Hepatocyte (in vitro differentiated cells): ENCODE measurements at regions not wholly inside any gene's neighbourhood (a gene's known extent, or its start where the extent isn't known, plus 50 kb on each side); places are given as distances from the start of the nearest gene placed in this dataset.

Source experiments
- DNase-seq: peaks from one replicate; pipeline ENCODE4 v3.0.0-alpha.2; 2016; ENCODE audit warnings: low spot score
- H2AFZ ChIP-seq: fragments of 200-600 bp; sonication (generic); 2 replicates; pipeline ENCODE4 v1.6.0; 2016; ENCODE audit warnings: antibody characterized with exemption, mild to moderate bottlenecking
- H3K27ac ChIP-seq: fragments of 200-600 bp; sonication (generic); 2 replicates; pipeline ENCODE4 v1.5.1; 2016; ENCODE audit warnings: mild to moderate bottlenecking
- H3K27me3 ChIP-seq: fragments of 200-600 bp; sonication (generic); 2 replicates; pipeline ENCODE4 v1.6.1; 2016
- H3K36me3 ChIP-seq: fragments of 200-600 bp; sonication (generic); replicated peaks from 2 replicates; pipeline ENCODE4 v1.5.1; 2016; ENCODE audit warnings: low read depth; ENCODE audit not compliant: insufficient read depth
- H3K4me1 ChIP-seq: fragments of 200-600 bp; sonication (generic); 2 replicates; pipeline ENCODE4 v1.5.1; 2016; ENCODE audit warnings: mild to moderate bottlenecking, moderate library complexity; ENCODE audit not compliant: insufficient read depth
- H3K4me2 ChIP-seq: fragments of 200-600 bp; sonication (generic); 2 replicates; pipeline ENCODE4 v1.6.0; 2016
- H3K4me3 ChIP-seq: fragments of 200-600 bp; sonication (generic); 2 replicates; pipeline ENCODE4 v1.5.1; 2016; ENCODE audit warnings: mild to moderate bottlenecking
- H3K79me2 ChIP-seq: fragments of 200-600 bp; sonication (generic); 2 replicates; pipeline ENCODE4 v1.6.0; 2017; ENCODE audit warnings: mild to moderate bottlenecking
- H3K9me2 ChIP-seq: fragments of 200-600 bp; sonication (generic); replicated peaks from 2 replicates; pipeline ENCODE4 v1.6.0; 2017; ENCODE audit warnings: mild to moderate bottlenecking; ENCODE audit not compliant: insufficient read depth
- H3K9me3 ChIP-seq: fragments of 200-600 bp; sonication (generic); 2 replicates; pipeline ENCODE4 v1.5.1; 2016; ENCODE audit warnings: low read depth, mild to moderate bottlenecking
- H4K20me1 ChIP-seq: fragments of 200-600 bp; sonication (generic); 2 replicates; pipeline ENCODE4 v1.6.0; 2016; ENCODE audit warnings: mild to moderate bottlenecking; ENCODE audit not compliant: insufficient read depth, poor library complexity, severe bottlenecking
- EZH2 ChIP-seq: fragments of 200-600 bp; sonication (generic); IDR thresholded peaks from 2 replicates; pipeline ENCODE4 v1.6.1; 2016; ENCODE audit warnings: antibody characterized with exemption, mild to moderate bottlenecking, borderline replicate concordance
- EZH2phosphoT487 ChIP-seq: fragments of 200-600 bp; sonication (generic); IDR thresholded peaks from one replicate; pipeline ENCODE4 v1.6.1; 2018; ENCODE audit warnings: antibody characterized with exemption, mild to moderate bottlenecking, low read depth, moderate library complexity; ENCODE audit not compliant: unreplicated experiment, severe bottlenecking
- WGBS: methylation state at CpG from one replicate; pipeline ENCODE4 v1.1.6; 2016; ENCODE audit warnings: low lambda C conversion rate; ENCODE audit errors: missing lambda C conversion rate; 5-methylcytosine and 5-hydroxymethylcytosine counted together
- TF ChIP-seq, protein P1 (sequence below): fragments of 200-600 bp; sonication (generic); IDR thresholded peaks from 2 replicates; pipeline ENCODE4 v1.5.1; 2016; ENCODE audit warnings: antibody characterized with exemption, mild to moderate bottlenecking; ENCODE audit not compliant: poor library complexity

DNA sequence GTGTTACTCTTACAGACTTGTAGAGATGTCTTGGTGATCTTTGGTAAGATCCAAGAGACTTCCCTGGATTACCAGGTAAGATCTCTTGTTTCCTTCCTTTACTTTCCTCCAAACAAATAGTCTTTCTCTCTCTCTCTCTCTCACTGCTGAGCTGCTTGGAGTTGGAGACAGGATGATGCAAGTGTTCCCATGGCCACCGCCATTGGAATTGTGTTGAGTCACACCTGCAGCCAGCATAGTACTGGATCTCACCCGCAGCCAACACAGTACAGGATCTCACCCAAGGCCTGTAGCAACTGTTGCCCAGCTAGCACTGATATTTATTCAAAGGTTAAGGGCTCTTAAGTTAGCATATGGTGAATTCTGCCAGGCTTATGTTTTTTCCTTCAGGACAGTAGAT is 1080.9 kb downstream of the FAT4 start:
- 97% methylated on average over 2 of the region's 2 CpGs for WGBS
- H3K27ac ChIP-seq, result no peak overlapping the region
- H3K79me2 ChIP-seq, result no peaks in the 10 kb centered on the region

DNA sequence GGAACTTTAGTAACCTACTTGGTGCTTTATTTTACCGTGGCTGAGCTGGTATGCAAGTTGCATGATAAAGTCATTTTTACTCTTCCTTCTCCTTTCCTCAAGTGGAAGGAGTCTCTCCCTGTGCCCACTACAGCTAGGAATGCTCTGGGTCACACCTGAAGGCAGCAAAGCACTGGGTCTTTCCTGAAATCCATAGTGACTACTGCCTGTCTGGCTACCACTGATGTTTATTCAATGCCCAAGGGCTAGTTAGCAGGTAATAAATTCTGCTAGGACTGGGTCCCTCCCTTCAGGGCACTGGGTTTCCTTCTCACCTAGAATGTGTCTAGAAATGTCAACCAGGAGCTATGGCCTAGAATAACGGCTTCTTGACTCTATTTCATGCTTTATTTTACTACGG is 1081.4 kb downstream of the FAT4 start:
- Histone ChIP-seq H2AFZ (no peak overlapping the region), H3K9me2 (no peaks in the 10 kb centered on the region), H3K79me2 (no peaks in the 10 kb centered on the region), H3K27me3 (no peaks in the 10 kb centered on the region), H4K20me1 (no peaks in the 10 kb centered on the region), H3K4me1 (no peaks in the 10 kb centered on the region), H3K36me3 (no peaks in the 10 kb centered on the region), H3K9me3 (no peaks in the 10 kb centered on the region), H3K4me3 (no peak overlapping the region), H3K27ac (no peak overlapping the region), H3K4me2 (no peak overlapping the region)
- WGBS, result 86% methylated on average over 3 of the region's 3 CpGs
- TF ChIP-seq EZH2, result no peak
- TF ChIP-seq, protein P1, sequence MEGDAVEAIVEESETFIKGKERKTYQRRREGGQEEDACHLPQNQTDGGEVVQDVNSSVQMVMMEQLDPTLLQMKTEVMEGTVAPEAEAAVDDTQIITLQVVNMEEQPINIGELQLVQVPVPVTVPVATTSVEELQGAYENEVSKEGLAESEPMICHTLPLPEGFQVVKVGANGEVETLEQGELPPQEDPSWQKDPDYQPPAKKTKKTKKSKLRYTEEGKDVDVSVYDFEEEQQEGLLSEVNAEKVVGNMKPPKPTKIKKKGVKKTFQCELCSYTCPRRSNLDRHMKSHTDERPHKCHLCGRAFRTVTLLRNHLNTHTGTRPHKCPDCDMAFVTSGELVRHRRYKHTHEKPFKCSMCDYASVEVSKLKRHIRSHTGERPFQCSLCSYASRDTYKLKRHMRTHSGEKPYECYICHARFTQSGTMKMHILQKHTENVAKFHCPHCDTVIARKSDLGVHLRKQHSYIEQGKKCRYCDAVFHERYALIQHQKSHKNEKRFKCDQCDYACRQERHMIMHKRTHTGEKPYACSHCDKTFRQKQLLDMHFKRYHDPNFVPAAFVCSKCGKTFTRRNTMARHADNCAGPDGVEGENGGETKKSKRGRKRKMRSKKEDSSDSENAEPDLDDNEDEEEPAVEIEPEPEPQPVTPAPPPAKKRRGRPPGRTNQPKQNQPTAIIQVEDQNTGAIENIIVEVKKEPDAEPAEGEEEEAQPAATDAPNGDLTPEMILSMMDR, result no peak
- TF ChIP-seq EZH2phosphoT487, result no peak
- no peak for DNase-seq

More for the DNA sequence above, 1080.9 kb downstream of the FAT4 start:
- Histone ChIP-seq H3K9me2 (no peaks in the 10 kb centered on the region), H3K36me3 (no peaks in the 10 kb centered on the region), H3K27me3 (no peaks in the 10 kb centered on the region), H3K4me3 (no peak overlapping the region), H4K20me1 (no peaks in the 10 kb centered on the region), H3K4me1 (no peaks in the 10 kb centered on the region), H3K9me3 (no peaks in the 10 kb centered on the region), H3K4me2 (no peak overlapping the region), H2AFZ (no peak overlapping the region)
- no peak for TF ChIP-seq EZH2phosphoT487
- TF ChIP-seq, protein P1, result no peak
- TF ChIP-seq EZH2, result no peak
- no peak for DNase-seq

DNA sequence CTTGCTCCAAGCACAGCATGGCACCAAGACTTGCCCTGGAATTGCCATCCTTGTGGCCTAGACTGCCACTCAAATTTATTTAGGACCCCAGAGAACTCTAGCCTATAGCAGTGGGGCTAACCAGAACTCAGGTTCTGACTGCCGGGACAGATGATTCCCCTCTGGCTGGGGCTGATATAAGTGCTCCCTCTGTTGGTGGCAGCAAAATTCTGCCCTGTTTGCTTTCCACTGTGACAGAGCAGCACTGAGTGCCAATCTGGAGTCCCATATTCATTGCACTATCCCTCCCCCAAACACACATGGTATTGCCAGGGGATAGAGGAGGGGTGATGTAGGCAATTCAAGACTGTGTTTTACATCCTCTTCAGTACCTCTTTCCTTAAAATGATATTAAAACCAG is 1081.9 kb downstream of the FAT4 start:
- no peak overlapping the region for H3K4me2 ChIP-seq
- H3K36me3 ChIP-seq, result no peaks in the 10 kb centered on the region
- WGBS, result 95% methylated on average over 1 of the region's 1 CpG
- no peak for DNase-seq
- H3K9me3 ChIP-seq, result no peaks in the 10 kb centered on the region
- no peaks in the 10 kb centered on the region for H3K9me2 ChIP-seq
- H3K4me3 ChIP-seq, result no peak overlapping the region
- H3K27ac ChIP-seq, result no peak overlapping the region
- no peak overlapping the region for H2AFZ ChIP-seq
- H3K79me2 ChIP-seq, result no peaks in the 10 kb centered on the region
- no peaks in the 10 kb centered on the region for H3K27me3 ChIP-seq
- H3K4me1 ChIP-seq, result no peaks in the 10 kb centered on the region
- H4K20me1 ChIP-seq, result no peaks in the 10 kb centered on the region
- TF ChIP-seq EZH2 (no peak), EZH2phosphoT487 (no peak)
- TF ChIP-seq, protein P1, result no peak

DNA sequence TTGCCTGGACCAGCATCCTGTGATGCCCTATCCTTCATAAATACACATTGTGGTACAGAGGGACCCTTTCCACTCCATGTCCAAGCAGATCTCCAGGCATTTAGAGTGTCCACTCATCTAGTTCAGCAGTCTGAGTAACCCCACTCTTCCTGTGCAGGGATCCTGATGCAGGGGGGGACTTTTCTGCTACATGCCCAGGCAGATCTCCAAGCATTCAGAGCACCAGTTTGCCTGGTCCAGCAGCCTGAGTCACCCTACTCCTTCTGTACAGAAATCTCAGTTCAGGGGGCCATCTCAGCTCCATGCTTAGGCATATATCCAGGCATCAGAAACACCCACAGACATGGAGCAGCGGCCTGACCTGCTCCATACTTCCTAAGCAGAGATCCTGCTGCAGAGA is 1089.8 kb downstream of the FAT4 start:
- H3K9me3 ChIP-seq, result no peaks in the 10 kb centered on the region
- whole genome bisulfite sequencing, result 86% methylated on average over 1 of the region's 1 CpG
- no peak overlapping the region for H3K27ac ChIP-seq
- no peak overlapping the region for H3K4me2 ChIP-seq
- no peaks in the 10 kb centered on the region for H3K9me2 ChIP-seq
- no peak overlapping the region for H2AFZ ChIP-seq
- no peaks in the 10 kb centered on the region for H3K36me3 ChIP-seq
- H3K4me1 ChIP-seq, result no peaks in the 10 kb centered on the region
- no peak for DNase-seq
- H4K20me1 ChIP-seq, result no peaks in the 10 kb centered on the region
- no peaks in the 10 kb centered on the region for H3K79me2 ChIP-seq
- no peak overlapping the region for H3K4me3 ChIP-seq
- TF ChIP-seq EZH2phosphoT487, result no peak
- no peak for TF ChIP-seq EZH2
- TF ChIP-seq, protein P1, result no peak
- no peaks in the 10 kb centered on the region for H3K27me3 ChIP-seq
